Esophagus mucosa (tissue), 1 donor: ENCODE measurements at regions not wholly inside any gene's neighbourhood (a gene's known extent, or its start where the extent isn't known, plus 50 kb on each side); places are given as distances from the start of the nearest gene placed in this dataset.

ENCODE experiments used
- ATAC-seq: fragments of 200-7000 bp; cut with Tn5 transposase; one replicate; pipeline ENCODE4 v1.9.1; 2020
- donor health status: DM: yes; HTN: yes; CAD: no.

GRCh38 chr20:4095639-4096038, 53.0 kb upstream of the SMOX start:
- ATAC-seq = no peak

GRCh38 chr20:4091490-4092479, 56.8 kb upstream of the SMOX start:
- ATAC-seq = peak; percentile 64

DNA sequence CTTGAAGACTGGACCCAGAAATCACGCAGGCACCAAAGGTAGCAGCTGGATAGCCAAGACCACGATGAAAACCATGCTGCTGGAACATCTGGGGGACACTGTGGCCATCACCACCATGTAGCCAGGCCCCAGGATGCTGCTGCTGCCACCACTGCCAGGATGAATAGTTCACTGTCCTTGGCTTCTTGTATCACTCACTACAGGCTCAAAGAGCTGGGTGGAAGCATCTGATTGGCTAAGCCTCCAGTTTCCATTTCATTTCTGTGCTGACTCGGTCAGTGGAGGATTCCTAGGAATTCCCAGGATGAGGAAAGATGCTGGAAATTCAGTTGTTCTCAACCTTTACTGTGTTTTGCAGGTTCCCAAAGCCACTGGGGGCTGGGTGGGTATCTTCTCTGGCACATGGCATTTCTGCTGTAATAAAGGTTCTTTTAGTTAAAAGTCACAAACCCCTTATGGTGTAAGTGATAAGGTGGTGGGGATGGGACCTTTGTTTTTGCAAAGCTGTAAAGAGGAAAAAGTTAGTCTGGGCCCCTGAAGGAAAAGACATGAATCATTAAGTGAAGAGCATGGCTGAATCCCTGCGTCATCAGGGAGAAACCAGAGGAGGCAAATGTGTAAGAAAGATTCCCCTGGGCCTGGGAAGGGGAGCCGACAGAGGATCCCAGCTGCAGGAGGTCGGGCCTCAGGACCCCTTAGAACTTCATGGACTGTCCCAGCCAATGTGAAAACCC, 57.7 kb upstream of the SMOX start:
- no peak for ATAC-seq

GRCh38 chr20:4089756-4090487, 58.7 kb upstream of the SMOX start:
- no peak for ATAC-seq

DNA sequence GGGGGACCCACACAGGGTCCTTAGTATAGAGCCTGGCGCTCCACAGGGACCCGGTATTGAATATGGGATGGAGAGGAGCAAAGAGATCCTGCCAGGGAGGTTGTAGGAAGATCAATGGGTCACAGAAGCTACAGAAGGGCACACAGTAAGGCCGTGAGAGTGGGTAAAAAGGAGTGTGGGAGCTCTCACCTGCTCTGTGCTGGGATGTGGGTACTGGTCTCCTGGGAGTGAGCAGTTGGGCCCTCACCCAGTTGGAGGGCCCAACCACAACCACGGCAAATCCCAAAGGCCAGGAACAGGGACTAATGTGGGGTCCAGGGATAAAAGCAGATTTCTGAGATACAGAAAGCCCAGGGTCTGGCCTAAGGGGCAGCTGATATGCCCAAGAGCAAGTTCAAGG, 59.9 kb upstream of the SMOX start:
- no peak for ATAC-seq

- no peak for ATAC-seq
Measured at GRCh38 chr20:4087923-4088322, 60.7 kb upstream of the SMOX start.

GRCh38 chr20:4086771-4087687, 61.6 kb upstream of the SMOX start:
- ATAC-seq = no peak

GRCh38 chr20:4084721-4085120, 63.9 kb upstream of the SMOX start:
- no peak for ATAC-seq

DNA sequence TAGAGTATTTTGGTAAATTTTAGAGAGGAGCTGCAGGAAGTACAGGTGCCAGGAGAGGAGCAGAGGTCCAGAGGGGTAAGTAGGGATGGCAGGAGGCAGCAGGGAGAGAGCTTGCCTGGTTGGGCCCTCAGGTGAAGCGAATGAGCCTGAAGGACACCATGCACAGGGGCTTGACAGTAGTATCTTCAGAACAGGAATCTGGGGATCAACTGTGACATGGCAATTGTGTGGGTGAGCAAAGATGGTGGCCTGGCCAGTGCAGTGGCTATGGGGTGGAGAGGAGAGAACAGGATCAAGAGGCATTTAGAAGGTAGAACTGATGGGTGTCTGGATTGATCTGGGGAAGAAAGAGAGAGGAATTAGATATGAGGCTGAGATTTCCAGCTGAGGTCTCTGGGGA, 64.5 kb upstream of the SMOX start:
- ATAC-seq = no peak

- ATAC-seq = no peak
Measured at GRCh38 chr20:4083098-4083865, 65.3 kb upstream of the SMOX start.

- peak; percentile 23 for ATAC-seq
Measured at GRCh38 chr20:4082406-4083097, 66.1 kb upstream of the SMOX start.

DNA sequence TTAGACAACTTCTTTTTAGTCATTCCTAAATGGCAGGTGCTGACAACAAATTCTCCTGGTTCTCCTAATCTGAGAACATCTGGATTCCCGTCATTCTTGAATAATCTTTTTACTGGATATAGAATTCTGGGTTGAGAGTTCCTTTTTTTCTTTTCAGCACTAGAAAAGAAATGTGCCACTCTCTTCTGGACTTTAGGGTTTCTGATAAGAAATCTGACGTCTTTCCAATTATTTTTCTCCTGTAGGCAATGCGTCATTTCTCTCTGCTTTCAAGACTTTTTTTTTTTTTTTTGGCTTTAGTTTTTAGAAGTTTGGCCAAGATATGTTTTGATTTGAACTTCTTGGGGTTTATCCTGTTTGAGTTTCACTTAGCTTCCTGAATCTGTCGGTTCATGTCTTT, 66.1 kb upstream of the RNF24 start:
- no peak for ATAC-seq

GRCh38 chr20:4076671-4077070, 61.3 kb upstream of the RNF24 start:
- peak; percentile 74 for ATAC-seq

DNA sequence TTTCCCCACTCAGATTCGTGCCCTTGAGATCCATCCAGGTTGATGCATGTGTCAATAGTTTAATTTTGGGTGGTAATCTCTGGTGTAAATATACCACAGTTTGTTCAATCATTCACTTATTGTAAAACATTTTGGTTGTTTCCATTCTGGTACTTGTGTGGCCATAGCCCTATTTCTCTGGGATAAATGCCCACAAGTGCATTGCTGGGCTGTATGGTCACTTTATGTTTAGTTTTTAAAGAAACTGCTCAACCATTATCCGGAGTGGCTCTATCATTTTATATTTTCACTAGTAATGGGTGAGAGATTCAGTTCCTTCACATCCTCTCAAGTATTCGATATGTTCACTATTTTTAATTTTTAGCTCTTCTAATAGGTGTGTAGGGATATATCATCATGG, 60.7 kb upstream of the RNF24 start:
- ATAC-seq = no peak

DNA sequence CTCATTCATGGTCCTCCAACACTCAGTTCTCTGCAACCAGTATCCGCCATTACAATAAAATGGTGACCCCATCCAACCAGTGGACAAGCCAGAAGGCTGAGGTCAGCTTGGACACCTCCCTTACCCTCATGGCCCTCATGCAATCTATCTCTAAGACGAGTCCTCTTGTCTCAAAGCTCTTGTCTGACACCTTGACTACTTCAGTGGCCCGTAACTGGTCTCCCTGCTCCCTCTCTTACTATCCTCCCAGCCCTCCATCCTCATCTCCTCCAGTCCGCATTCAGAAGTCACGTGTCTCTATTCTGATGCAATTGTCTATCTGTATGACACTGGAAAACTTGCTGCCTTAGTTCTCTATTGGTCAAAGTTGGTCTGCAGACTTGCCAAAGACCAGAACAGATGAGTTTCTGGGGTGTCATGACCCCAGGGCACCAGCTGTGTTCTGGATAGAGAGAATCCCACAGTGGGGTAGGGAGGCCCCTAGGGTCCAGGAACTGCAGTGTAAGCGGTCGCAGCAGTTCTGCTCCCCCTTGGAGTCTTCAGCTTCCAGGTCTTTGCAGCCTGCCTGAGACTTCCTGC, 59.6 kb upstream of the RNF24 start:
- ATAC-seq = no peak

GRCh38 chr20:4073852-4074741, 58.7 kb upstream of the RNF24 start:
- ATAC-seq = no peak

- ATAC-seq = no peak
Measured at GRCh38 chr20:4071178-4071693, 55.9 kb upstream of the RNF24 start.

DNA sequence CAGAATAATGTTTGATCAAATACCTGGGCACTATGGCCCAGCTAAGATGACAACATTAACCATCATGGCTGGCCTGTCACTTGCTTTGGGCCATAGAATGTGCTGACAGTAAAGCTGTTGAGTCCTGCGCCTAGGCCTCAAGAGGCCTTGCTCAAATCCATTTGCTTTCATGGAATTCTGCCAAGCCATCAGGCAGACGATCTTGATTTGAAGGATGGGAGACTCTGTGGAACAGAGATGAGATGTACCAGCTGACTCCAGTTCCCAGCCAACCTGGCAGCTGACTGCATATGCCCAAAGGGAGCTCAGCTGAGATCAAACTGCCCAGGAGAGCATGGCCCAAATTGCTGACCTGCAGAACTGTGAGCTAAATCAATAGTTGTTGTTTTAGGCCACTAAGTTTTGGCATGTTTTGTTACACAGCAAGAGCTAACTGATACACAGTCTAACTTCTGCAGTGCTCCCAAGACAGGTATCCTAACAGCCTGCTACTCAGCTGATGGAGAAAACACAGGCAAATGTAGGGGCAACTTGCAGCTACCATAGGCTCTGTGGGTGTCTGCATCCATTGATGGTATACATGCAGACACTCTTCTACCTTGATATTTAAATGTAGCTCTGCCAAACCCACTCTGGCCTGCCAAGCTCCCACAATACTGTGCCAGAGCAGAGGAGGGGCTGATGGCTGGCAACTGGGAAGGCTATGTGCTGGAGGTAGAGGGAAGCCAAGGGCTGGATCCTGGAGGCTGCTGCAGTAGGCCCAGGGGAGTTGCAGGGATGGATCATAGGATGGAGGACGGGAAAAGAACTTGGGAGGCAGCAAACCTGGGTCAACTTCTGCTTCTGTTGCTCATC, 55.2 kb upstream of the RNF24 start:
- ATAC-seq = no peak
